IMR-90 (cell line): ENCODE measurements at regions not wholly inside any gene's neighbourhood (a gene's known extent, or its start where the extent isn't known, plus 50 kb on each side); places are given as distances from the start of the nearest gene placed in this dataset.

Experiments
- CEBPB ChIP-seq: IDR thresholded peaks from 2 replicates; pipeline ENCODE4 v1.6.1; 2012; ENCODE audit warnings: low read depth, low read length, improper control_type of control experiment
- CHD1 ChIP-seq: IDR thresholded peaks from 2 replicates; pipeline ENCODE4 v1.6.1; 2012; ENCODE audit warnings: low read depth, low read length, improper control_type of control experiment
- MAZ ChIP-seq: IDR thresholded peaks from 2 replicates; pipeline ENCODE4 v1.6.1; 2012; ENCODE audit warnings: low read depth, mild to moderate bottlenecking, low read length, improper control_type of control experiment, moderate library complexity, borderline replicate concordance
- POLR2A ChIP-seq: IDR thresholded peaks from 2 replicates; pipeline ENCODE4 v1.6.1; 2012; ENCODE audit warnings: mild to moderate bottlenecking, low read depth, low read length
- RAD21 ChIP-seq: IDR thresholded peaks from 2 replicates; pipeline ENCODE4 v1.6.1; 2012; ENCODE audit warnings: low read length, improper control_type of control experiment
- RCOR1 ChIP-seq: IDR thresholded peaks from 2 replicates; pipeline ENCODE4 v1.6.1; 2012; ENCODE audit warnings: mild to moderate bottlenecking, low read length, improper control_type of control experiment; ENCODE audit not compliant: insufficient replicate concordance
- USF2 ChIP-seq: fragments of 150-350 bp; IDR thresholded peaks from 2 replicates; pipeline ENCODE4 v1.6.1; 2017; ENCODE audit warnings: mild to moderate bottlenecking, antibody characterized with exemption, low read length, low read depth
- TF ChIP-seq, protein P1 (sequence below): conservative IDR thresholded peaks from 2 replicates; pipeline ENCODE4 v1.5.1; 2012; ENCODE audit warnings: mild to moderate bottlenecking, low read depth, low read length, improper control_type of control experiment
- TF ChIP-seq, protein P2 (sequence below): fragments of 150-350 bp; IDR thresholded peaks from 2 replicates; pipeline ENCODE4 v1.6.1; 2016; ENCODE audit warnings: low read depth, mild to moderate bottlenecking, low read length, moderate library complexity, borderline replicate concordance

DNA sequence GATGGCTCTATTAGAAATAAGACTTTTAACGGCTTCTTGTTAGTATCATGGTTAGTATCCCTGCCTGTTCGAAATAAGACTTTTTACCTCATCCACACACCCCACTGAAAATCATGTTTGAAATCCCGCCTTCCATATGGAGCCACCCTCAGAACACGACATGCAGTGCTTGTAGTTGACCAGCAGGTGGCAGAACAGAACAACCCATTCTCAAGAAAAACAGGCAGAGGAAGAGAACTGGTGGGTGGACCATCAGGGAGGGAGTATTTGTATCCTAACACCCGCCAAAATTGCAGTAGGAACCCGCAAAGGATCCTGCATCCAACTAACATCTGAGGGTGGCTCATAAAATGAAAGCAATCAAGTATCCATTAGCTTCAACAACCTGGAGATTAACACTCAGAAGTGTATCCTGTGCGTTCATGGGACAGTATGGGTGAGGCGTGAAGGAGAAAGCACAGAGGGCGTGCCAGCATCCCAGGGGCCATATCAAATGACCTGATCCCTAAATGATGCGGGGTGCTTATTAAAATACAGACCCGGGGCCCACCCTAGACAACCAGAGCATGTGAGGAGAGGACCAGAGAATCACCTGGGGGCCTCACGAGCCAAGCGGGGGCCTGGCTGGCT lies 89.6 kb upstream of the NHSL1 start:
- TF ChIP-seq, protein P1, sequence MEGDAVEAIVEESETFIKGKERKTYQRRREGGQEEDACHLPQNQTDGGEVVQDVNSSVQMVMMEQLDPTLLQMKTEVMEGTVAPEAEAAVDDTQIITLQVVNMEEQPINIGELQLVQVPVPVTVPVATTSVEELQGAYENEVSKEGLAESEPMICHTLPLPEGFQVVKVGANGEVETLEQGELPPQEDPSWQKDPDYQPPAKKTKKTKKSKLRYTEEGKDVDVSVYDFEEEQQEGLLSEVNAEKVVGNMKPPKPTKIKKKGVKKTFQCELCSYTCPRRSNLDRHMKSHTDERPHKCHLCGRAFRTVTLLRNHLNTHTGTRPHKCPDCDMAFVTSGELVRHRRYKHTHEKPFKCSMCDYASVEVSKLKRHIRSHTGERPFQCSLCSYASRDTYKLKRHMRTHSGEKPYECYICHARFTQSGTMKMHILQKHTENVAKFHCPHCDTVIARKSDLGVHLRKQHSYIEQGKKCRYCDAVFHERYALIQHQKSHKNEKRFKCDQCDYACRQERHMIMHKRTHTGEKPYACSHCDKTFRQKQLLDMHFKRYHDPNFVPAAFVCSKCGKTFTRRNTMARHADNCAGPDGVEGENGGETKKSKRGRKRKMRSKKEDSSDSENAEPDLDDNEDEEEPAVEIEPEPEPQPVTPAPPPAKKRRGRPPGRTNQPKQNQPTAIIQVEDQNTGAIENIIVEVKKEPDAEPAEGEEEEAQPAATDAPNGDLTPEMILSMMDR: peak; percentile 92
- TF ChIP-seq POLR2A: 0 out of 2 replicates have a peak, but pooled peaks have one; percentile 35
- TF ChIP-seq CHD1: no peak
- TF ChIP-seq USF2: no peak
- no peak for TF ChIP-seq RCOR1
- peak; percentile 90 for TF ChIP-seq RAD21
- TF ChIP-seq MAZ: no peak
- no peak for TF ChIP-seq CEBPB
- TF ChIP-seq, protein P2, sequence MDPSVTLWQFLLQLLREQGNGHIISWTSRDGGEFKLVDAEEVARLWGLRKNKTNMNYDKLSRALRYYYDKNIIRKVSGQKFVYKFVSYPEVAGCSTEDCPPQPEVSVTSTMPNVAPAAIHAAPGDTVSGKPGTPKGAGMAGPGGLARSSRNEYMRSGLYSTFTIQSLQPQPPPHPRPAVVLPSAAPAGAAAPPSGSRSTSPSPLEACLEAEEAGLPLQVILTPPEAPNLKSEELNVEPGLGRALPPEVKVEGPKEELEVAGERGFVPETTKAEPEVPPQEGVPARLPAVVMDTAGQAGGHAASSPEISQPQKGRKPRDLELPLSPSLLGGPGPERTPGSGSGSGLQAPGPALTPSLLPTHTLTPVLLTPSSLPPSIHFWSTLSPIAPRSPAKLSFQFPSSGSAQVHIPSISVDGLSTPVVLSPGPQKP: no peak
